Epithelial cell of esophagus (primary cell): ENCODE measurements at regions not wholly inside any gene's neighbourhood (a gene's known extent, or its start where the extent isn't known, plus 50 kb on each side); places are given as distances from the start of the nearest gene placed in this dataset.
"Not testable (repeated sequence)": the region's sequence is repeated elsewhere in the genome, so short reads cannot be mapped to it uniquely, and the experiment has no call there.

Experiments used
- DNase-seq: peaks from one replicate; pipeline ENCODE4 v3.0.0; 2010; ENCODE audit warnings: low read depth
- H3K4me3 ChIP-seq: 2 replicates; pipeline ENCODE4 v1.5.1; 2011; ENCODE audit warnings: mild to moderate bottlenecking, low read length, control low read depth
- CTCF ChIP-seq: IDR thresholded peaks from 2 replicates; pipeline ENCODE4 v1.5.1; 2011; ENCODE audit warnings: low read depth, mild to moderate bottlenecking, low read length, control low read depth, inconsistent platforms; ENCODE audit not compliant: insufficient read depth; ENCODE audit errors: missing control alignments

GRCh38 chr15:96969732-96970710, 639.5 kb downstream of the NR2F2 start:
- DNase-seq: no peak
- no peak for TF ChIP-seq CTCF
- H3K4me3 ChIP-seq: no peak overlapping the region

GRCh38 chr15:96972201-96972600, 641.7 kb downstream of the NR2F2 start:
- no peak for DNase-seq
- no peak overlapping the region for H3K4me3 ChIP-seq
- no peak for TF ChIP-seq CTCF

DNA sequence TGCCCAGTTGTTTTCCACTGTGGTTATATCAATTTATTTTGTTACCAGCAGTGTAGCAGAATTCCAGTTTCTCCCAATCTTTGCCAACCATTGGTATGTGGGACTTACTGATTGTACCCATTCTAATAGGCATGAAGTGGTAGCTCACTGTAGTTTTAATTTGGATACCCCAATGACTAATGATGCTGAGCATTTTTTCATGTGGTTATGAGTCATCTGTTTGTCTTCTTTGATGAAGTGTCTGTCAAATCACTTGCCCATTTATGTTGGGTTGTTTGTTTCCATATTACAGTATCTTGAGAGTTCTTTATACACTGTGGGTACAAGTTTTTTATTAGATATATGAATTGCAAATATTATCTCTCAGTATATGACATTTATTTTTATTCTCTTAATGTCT, 644.3 kb downstream of the NR2F2 start:
- TF ChIP-seq CTCF: no peak
- H3K4me3 ChIP-seq: no peak overlapping the region
- DNase-seq: peak; percentile 24

GRCh38 chr15:96977886-96978285, 647.4 kb downstream of the NR2F2 start:
- TF ChIP-seq CTCF: no peak
- H3K4me3 ChIP-seq: no peak overlapping the region
- no peak for DNase-seq

- no peak overlapping the region for H3K4me3 ChIP-seq
- TF ChIP-seq CTCF: no peak
- DNase-seq: no peak
These were observed 648.5 kb downstream of the NR2F2 start for GRCh38 chr15:96978937-96979473.

DNA sequence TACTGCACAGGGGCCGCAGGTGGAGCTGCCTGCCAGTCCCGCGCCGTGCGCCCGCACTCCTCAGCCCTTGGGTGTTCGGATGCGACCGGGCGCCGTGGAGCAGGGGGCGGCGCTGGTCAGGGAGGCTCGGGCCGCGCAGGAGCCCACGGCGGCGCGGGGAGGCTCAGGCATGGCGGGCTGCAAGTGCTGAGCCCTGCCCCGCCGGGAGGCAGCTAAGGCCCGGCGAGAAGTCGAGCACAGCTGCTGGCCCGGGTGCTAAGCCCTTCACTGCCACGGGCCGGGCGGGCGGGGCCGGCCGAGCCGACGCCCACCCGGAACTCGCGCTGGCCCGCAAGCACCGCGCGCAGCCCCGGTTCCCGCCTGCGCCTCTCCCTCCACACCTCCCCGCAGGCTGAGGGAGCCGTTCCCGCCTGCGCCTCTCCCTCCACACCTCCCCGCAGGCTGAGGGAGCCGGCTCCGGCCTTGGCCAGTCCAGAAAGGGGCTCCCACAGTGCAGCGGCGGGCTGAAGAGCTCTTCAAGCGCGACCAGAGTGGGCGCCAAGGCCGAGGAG, 653.7 kb downstream of the NR2F2 start:
- H3K4me3 ChIP-seq: not testable (repeated sequence)

DNA sequence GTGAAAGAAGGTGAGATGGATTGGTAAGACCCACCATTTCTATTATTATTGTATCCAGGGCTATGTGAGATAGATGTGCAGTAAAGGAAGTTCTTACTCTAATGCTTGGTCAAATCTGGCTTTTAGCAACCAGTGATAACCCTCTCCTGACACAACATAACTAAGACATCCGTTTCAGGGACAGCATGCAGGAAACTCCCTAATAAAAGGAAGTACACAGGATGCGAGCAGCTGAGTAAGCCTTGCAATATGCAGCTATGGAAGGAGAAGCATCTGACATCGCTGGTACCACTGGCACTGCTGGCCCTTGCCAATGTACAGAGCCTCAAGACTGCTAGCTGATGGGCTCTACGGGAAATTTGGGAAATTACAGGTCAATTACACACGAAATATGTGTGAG, 662.3 kb downstream of the NR2F2 start:
- DNase-seq: no peak
- TF ChIP-seq CTCF: no peak
- no peak overlapping the region for H3K4me3 ChIP-seq

More for the DNA sequence above, 653.7 kb downstream of the NR2F2 start:
- DNase-seq: not testable (repeated sequence)
